IPS-18c (cell line): ENCODE measurements at regions not wholly inside any gene's neighbourhood (a gene's known extent, or its start where the extent isn't known, plus 50 kb on each side); places are given as distances from the start of the nearest gene placed in this dataset.

Experiments
- H3K4me3 ChIP-seq: 2 replicates; pipeline ENCODE4 v1.7.0; 2013; ENCODE audit warnings: low read depth, mild to moderate bottlenecking, low read length, moderate library complexity; ENCODE audit not compliant: insufficient read depth
- H3K9me3 ChIP-seq: one replicate; pipeline ENCODE4 v1.6.1; 2013; ENCODE audit warnings: mild to moderate bottlenecking, low read length, moderate library complexity; ENCODE audit not compliant: control insufficient read depth, insufficient read depth

DNA sequence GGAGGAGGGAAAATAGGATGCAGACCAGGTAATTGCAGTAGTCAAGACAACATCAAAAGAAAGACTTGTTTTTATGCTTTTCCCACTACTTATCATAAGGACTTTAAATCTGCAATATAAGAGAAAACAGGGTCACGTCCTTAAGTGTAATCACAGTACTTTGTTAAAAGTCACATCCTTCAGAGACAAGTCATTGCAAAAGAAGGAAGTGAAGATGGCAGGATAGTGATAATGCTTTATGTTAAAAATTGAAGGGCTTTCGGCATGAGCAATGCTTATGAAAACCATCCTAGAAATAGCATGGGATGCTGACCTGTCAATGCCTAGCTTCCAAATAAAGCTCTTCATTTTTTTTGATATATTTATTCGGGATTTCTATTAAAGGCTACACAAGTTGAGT lies 110.2 kb upstream of the TENM3 start:
- Histone ChIP-seq H3K9me3 (no peaks in the 10 kb centered on the region), H3K4me3 (no peak overlapping the region)

DNA sequence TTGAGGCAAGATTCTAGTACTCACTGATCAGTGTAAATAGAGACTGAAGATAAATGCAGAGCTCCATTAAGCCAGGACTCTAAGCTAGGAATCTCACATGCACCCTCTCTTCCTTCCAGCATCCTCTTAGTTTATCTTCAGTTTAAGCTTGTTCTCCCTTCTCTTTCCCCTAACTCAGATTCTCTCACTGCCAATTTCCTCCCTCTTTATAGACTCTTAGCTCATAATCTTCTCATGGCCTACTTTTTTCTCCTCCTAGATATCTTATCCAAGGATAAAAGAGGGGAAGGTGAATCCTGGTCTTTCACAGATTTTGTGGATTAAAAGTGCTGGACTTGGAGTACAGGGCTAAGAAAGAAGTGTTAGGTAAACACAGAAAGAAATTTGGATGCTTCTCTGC lies 108.9 kb upstream of the TENM3 start:
- H3K9me3 ChIP-seq: no peaks in the 10 kb centered on the region
- H3K4me3 ChIP-seq: no peak overlapping the region

DNA sequence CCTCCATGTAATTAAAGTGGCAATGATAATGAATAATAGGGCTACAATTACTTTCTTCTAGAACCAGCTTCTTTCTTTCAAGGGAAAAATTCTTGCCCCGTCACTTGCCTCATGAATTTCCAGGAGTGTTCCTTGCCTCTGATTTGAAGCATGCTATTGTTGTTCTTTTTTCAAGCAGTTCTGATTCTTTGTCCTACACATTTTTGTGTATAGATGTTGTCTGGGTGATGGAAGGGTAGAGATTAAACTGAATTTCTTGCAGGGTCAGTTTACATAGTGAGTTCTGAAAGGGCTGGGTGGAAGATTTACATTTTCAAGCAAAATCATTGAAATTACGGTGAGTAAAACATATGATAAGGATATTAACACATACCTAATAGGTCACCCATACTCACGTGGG lies 107.0 kb upstream of the TENM3 start:
- Histone ChIP-seq H3K4me3 (no peak overlapping the region), H3K9me3 (no peaks in the 10 kb centered on the region)

DNA sequence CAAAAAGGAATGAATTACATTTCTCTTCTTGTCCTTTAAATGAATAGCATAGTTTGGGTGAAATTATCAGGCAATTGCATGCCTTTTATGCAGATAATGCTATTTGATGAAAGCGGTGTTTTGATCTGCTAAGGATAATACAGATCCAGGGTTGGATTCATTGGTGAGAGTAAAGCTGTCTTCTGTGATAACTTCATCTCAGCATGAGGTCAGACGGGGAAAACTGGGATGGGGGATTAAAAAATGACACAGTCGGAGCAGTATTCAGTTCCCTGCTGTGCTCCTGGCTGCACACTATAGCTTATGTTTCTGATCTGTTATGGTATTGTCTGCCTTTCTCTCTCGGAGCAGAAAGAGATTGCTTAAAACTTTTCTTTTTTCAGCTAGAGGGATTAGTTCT lies 105.9 kb upstream of the TENM3 start:
- no peaks in the 10 kb centered on the region for H3K9me3 ChIP-seq
- H3K4me3 ChIP-seq: no peak overlapping the region

DNA sequence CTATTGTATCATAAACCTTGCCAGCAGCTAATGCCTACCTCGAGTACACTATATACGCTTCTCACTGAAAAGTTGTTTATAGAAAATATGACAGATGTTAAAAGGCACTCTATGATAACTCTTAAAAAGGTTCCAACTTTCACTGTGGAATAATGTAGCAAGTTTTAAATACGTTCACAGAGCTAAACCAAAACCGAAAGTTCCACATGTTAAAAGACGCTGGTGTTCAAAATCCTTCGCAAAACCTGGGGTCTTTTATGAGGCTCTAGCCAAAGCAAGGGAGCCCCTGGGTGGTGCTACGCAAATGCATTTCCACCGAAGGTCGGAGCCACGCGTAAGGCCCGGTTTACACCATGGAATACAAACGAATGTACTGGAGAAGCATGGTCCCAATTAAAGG lies 103.7 kb upstream of the TENM3 start:
- Histone ChIP-seq H3K4me3 (no peak overlapping the region), H3K9me3 (no peaks in the 10 kb centered on the region)

DNA sequence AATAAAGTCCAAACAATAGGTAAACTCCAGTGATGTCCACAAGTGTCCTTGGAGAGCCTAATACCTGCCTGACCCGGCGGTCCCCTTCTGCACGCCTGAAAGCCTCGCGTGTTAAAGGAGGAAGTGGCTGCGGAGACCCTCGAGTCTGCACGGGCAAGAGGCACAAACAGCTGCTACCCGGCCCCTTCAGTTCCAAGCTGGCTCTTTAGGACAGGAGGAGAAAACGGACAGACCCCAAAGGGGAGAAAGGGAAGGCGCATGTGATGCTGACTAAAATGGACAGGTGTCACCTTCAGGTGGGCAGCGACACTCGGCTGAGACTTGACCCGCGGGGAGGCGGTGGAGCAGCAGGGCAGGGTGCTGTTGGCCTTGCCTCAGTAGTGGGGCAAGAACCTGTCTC lies 102.7 kb upstream of the TENM3 start:
- H3K9me3 ChIP-seq: no peaks in the 10 kb centered on the region
- H3K4me3 ChIP-seq: peak overlapping the region; percentile 2; the same call in 1 of the 2 replicates

DNA sequence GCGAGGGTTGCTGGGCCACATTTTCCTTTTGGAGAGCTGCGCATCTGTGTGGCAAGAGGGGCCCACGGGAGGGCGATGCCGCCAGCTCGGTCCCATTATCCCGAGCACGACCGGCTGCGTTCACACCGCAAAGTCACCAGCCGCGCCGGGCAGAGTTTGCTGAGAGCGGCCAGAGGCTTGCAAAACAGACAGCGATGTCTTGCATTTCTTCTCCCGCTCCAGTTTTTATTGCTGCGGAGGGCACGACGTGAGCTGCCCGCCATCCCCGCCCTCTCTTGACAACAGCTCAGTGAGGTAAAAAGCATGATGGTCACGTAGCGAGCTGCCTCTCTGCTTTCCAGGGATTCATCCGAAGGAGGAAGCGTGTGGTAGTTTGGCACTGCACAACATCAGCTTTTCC lies 102.1 kb upstream of the TENM3 start:
- H3K4me3 ChIP-seq: peak overlapping the region; percentile 2
- no peaks in the 10 kb centered on the region for H3K9me3 ChIP-seq

DNA sequence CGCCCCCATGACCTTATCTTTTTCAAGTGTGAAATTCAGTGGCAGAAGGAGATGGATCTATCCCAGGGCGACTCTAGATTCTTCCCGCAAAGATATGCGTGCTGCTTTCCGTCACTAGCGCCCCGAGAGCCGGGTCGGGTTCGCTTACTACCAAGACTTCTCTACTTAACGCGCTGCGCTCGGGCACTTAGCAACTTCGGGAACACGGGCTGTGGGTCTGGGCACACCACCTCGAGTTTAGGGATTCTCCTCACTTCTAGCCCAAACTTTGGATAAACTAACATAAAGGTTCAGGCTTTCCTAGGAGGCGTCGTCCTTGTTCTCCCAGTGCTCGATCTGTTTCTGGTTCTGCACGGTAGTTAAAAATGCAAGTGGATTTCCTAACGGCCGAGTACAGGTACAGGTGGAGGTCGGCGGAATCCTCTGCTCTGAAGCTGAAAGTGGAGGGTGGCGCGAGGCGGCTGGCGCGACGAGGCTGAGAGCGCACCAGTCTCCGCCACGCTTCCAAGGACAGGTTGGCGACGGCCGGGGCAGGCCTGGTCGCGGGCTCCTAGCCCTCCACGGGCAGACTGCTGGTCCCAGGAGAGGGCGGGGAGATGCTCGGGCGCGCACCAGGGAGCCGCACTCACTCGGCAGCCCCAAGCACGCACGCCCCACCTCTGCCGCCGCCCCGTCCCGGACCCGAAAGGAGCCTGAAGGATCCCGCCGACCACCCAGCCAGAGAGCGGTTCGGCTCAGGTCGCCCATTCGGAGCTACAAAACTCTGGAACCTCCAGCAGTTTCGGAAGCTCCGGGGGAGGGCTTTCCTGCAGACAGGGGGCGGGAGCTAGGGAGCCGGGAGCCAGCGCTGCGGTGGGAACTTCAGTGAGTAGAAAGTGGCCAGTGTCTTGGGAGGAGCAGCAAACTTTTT lies 100.8 kb upstream of the TENM3 start:
- Histone ChIP-seq H3K4me3 (peak overlapping the region; percentile 85), H3K9me3 (no peaks in the 10 kb centered on the region)

DNA sequence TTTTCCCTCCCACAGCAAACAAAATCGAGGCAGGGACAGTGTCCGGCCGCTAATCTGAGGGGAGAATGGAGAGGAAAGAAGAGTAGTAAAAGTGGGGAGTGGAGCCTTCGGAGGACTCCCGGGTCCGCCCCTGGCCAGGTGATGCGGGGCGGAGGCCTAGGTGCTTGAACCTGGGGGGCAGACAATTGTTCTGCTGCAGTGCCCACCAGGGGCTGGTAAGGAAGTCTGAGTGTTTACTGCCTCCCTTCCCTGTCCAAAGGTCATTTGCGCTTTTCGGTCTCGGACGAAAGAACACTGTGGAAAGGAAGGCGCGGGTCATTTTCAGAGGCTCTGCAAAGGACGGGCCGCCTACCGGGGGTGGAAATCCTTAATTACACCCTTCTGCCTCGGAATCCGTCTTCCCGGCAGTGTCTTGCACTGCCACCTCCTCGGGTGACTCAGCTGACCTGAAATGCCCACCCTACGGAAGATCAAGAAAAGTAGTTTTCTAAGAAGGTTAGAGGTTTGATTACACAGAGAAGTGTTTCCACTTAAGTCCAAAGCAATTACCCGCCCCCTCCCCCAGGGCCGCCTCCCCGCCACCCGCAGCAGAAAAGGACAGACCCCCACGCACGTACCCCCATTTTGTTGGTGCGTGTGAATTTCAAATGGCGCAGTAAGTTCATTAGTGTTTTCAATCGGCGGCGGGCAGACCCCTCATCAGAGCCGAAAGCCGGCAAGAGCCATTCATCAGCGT lies 99.9 kb upstream of the TENM3 start:
- peak overlapping the region; percentile 85 for H3K4me3 ChIP-seq
- no peaks in the 10 kb centered on the region for H3K9me3 ChIP-seq

DNA sequence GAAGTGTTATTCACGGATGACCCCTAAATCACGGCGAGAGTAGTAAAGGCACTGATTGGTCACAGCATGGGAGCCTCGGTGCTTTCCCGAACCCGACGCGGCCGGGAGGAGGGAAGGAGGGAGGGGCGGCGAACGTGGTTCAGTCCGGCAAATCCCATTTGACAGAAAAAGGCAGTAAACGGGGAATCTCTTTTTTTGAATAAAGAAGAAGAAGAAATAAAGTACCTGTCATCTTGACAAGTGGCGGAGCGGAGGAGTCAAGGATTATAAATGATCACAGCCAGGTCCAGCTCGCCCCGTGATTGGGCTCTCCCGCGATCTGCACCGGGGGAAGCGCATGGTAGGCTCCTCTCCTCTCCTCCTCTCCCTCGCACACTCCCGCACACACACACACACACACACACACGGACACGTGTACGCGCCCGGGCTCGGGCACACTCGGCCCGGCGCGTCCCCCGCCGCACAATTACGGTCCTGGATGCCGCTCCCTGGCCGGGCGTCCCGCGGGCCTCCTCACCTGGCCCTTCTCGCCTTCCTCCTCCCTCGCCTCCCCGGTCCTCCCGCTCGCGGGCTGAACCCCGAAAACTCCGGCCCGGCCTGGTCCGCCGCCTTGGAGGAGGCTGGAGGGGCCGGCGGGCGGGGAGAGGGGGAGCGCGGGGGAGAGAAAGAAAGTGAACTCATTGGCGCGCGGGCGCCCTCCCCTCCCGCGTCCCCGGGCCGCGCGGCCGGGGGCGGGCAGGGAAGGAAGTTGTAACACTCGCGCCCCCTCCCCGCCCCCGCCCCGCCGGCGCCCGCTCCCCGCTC lies 99.2 kb upstream of the TENM3 start:
- Histone ChIP-seq H3K4me3 (peak overlapping the region; percentile 85), H3K9me3 (no peaks in the 10 kb centered on the region)

DNA sequence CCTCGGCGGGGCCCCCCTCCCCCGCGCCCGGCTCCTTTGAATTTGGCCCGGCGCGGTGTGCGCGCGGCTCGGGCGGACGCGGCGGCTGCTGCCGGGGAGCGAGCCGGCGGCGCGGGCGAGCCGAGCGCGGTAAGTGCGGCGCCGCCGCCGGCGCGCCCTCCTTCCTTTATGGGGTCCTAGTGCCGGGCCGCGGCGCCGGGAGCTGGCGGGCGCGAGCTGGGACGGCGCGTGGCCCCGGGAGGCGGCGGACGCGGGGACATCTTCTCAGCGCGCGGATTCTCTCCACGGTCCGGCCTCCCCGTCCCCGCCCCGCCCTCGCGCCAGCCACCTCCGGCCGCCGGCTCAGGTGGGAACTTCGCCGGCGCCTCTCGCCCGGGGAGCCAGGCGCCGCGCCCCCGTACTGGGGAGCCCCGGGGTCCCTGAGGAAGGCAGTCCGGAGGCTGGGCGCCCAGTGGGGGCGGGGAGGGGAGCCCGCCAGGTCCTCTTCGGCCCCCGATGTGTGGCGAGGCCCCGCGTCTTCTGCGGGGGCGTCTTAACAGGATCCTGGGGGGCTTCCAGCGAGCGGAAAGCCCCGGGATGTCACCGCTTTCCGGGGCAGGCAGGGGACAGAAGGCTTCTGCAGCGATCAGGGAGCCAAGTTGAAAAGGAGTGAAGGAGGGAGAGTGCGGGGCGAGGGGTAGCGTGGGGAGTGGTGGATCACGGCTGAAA lies 98.4 kb upstream of the TENM3 start:
- H3K9me3 ChIP-seq: no peaks in the 10 kb centered on the region
- peak overlapping the region; percentile 84 for H3K4me3 ChIP-seq

DNA sequence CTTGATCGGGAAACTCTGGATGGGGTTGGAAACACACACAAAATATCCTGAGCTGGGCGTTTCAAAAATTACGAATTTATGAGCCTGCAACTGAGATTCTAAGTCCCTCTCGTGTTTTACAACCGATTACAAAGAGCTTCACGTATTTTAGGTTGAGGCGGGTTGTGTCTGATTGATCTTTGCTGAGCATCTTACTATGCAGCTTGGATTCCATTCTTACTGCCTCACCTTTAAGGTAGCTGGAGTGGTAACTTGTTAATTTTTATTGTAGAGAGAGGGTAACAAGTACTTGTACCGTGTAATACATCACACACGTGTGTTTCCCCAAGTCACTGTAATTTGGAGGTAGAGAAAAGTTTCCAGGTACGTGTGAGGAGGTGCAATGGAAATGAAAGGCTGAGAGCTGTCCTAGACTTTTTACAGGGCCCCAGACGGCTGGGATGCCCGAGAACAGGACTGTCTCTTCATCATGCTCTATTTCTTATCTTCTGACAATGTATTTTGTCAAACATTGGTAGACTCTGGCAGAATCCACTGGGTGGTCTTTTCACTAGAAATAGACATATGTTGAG lies 97.8 kb upstream of the TENM3 start:
- no peaks in the 10 kb centered on the region for H3K9me3 ChIP-seq
- H3K4me3 ChIP-seq: peak overlapping the region; percentile 84

DNA sequence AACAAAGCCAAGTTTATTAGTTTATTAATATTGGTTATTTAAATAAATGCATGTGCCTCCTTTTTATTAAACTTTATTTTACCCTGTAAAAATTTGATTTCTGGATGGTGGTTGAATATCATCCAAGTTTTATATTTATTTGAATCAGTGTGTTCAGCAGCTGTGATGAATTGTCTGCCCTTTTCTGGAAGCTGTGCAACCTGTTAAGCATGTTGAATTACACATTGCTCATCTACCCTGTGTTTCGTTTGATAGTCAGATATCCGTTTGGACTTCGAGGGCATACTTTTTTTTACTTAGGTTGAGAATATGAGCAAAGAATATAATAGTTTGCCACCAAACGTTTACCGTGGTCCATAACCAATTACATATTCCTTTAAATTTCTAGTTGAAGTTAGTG lies 95.8 kb upstream of the TENM3 start:
- no peak overlapping the region for H3K4me3 ChIP-seq
- H3K9me3 ChIP-seq: no peaks in the 10 kb centered on the region

DNA sequence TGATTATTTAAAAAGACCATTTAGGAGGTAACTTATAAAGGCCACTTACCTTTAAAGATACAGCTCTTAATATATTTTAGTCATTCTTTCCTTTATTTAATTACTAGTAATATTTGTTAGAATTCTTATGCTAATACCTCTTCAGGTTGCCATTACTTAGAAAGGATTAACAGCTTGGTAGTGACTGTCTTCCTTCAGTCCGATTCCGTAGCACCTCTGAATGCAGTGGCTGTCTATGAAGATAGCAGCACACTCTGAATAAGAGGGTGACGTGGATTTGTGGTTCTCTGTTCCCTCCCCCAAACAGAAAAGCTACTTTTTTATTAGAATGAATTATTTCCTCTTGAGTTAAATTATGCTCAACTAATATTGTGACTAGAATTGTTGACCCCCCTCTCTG lies 92.6 kb upstream of the TENM3 start:
- Histone ChIP-seq H3K9me3 (no peaks in the 10 kb centered on the region), H3K4me3 (no peak overlapping the region)

DNA sequence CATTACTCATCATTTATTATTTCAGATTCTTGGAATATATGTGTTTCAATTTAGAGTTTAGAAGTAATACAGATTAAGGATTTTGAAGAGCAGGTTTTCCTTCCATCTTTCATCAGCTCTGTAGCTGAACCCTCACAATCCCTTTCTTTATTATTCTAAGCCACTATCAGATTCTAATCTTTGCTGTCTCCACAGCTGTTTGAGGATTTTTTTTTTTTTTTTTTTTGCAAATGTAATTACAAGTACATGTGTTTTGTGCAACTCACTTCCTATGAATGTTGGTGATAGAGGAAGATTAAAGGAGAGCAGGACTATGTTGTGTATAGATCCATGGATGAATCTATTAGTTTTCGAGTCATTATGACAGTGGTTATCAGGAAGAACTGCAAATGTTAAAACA lies 87.4 kb upstream of the TENM3 start:
- no peak overlapping the region for H3K4me3 ChIP-seq

DNA sequence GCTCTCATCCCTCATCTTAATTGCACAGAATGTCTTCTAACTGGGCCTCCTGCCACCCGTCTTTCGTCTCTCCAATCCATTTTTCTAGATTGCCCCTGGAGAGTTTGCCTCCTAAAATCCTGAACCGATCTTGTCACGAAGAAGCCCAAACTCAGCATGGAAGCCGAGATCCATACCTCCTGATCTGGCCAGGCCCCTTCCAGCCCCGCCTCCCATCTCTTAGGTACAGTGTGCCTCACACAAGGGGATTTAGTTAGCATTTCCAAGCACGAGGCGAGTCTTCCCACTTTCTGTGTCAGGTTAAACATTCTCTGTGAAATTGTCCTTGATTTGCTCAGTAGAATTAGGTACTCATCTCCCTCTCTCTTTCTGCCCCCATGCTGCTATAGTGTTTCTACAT lies 80.0 kb upstream of the TENM3 start:
- Histone ChIP-seq H3K4me3 (no peak overlapping the region), H3K9me3 (no peaks in the 10 kb centered on the region)

More for the DNA sequence above, 87.4 kb upstream of the TENM3 start:
- no peaks in the 10 kb centered on the region for H3K9me3 ChIP-seq

DNA sequence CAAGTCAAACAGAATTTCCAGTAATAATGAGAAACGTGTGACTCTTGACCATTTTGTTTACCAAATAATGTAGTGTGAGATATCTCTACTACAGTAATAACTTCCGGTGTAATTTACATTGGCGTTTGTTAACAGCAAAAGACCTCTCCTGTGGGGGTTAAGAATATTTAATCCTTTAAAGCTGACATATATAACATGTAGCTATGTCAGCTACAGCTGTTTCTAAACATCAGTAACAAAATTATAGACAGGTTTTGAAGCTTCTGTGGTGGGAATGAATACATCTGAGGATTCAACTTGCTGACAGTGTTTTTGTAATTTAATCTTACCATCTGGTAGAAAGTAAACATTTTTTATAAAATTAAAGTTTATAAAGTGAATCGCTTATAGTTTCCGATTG lies 73.6 kb upstream of the TENM3 start:
- H3K4me3 ChIP-seq: no peak overlapping the region
- H3K9me3 ChIP-seq: no peaks in the 10 kb centered on the region
